ENCODE measurements at regions not wholly inside any gene's neighbourhood (a gene's known extent, or its start where the extent isn't known, plus 50 kb on each side); places are given as distances from the start of the nearest gene placed in this dataset.

- BruUV-seq (replicated peaks) = no TSS peak
These were observed 771.7 kb downstream of the KCNJ18 start for GRCh38 chr17:22464041-22464440.

More at GRCh38 chr17:22464041-22464440, 771.7 kb downstream of the KCNJ18 start:
- no peak for DNase-seq (ENCODE audit: low read depth, low spot score)
- peaks cover 4% of the 10 kb centered on the region for H3K9me3 ChIP-seq (replicated peaks; ENCODE audit: control insufficient read depth, insufficient read depth, low read length)
- dilution Hi-C loops (cut with MboI; ENCODE audit: extremely low pct_ligation_motif_present, low sequenced_read_pairs) (no loop called here), intact Hi-C loops (cut with micrococcal nuclease) (no loop called here)
- H3K79me2 ChIP-seq (ENCODE audit: control insufficient read depth, insufficient read depth, low read length) = no peaks in the 10 kb centered on the region
- FAIRE-seq = no peak
- TF ChIP-seq, protein P1, sequence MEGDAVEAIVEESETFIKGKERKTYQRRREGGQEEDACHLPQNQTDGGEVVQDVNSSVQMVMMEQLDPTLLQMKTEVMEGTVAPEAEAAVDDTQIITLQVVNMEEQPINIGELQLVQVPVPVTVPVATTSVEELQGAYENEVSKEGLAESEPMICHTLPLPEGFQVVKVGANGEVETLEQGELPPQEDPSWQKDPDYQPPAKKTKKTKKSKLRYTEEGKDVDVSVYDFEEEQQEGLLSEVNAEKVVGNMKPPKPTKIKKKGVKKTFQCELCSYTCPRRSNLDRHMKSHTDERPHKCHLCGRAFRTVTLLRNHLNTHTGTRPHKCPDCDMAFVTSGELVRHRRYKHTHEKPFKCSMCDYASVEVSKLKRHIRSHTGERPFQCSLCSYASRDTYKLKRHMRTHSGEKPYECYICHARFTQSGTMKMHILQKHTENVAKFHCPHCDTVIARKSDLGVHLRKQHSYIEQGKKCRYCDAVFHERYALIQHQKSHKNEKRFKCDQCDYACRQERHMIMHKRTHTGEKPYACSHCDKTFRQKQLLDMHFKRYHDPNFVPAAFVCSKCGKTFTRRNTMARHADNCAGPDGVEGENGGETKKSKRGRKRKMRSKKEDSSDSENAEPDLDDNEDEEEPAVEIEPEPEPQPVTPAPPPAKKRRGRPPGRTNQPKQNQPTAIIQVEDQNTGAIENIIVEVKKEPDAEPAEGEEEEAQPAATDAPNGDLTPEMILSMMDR (IDR thresholded peaks at IDR 0.05; ENCODE audit: extremely low read depth in 1 of 2, insufficient read depth in 1 of 2, low read depth in 1 of 2, low read length in 2 of 2) = no peak
- TF ChIP-seq POLR2A (IDR thresholded peaks at IDR 0.05; ENCODE audit: low read depth, low read length) (no peak), MAX (IDR thresholded peaks at IDR 0.05; ENCODE audit: insufficient read depth, insufficient read length) (no peak), MYC (IDR thresholded peaks at IDR 0.05; ENCODE audit: low read depth, low read length) (no peak), JUN (IDR thresholded peaks at IDR 0.05; ENCODE audit: borderline replicate concordance, insufficient read depth, insufficient read length, low read depth) (no peak), EZH2 (IDR thresholded peaks at IDR 0.05; ENCODE audit: borderline replicate concordance, low read depth, low read length, severe bottlenecking) (no peak), POLR2AphosphoS5 (IDR thresholded peaks at IDR 0.05; ENCODE audit: insufficient read depth, low read depth, low read length) (no peak), GATA2 (IDR thresholded peaks at IDR 0.05; ENCODE audit: insufficient read depth, insufficient read length, low read depth, low read length) (no peak)
- no peak overlapping the region for H3K27ac ChIP-seq (ENCODE audit: insufficient read depth, low read depth, low read length)
- POLR2A ChIA-PET = no interaction called here
- H3K36me3 ChIP-seq (ENCODE audit: control insufficient read depth in 2 of 2, extremely low read depth in 1 of 2, insufficient read depth in 2 of 2, low read length in 2 of 2) = no peaks in the 10 kb centered on the region
- no peaks in the 10 kb centered on the region for H3K27me3 ChIP-seq (ENCODE audit: control insufficient read depth in 2 of 2, insufficient read depth in 2 of 2, low read length in 2 of 2)
- CTCF ChIA-PET = no interaction called here
- H3K4me3 ChIP-seq (replicated peaks in 1 of 3; ENCODE audit: insufficient read depth in 1 of 3, low read depth in 1 of 3, low read length in 3 of 3) = no peak overlapping the region
- H3K4me1 ChIP-seq (ENCODE audit: control insufficient read depth, extremely low read depth, insufficient read depth, low read length) = no peaks in the 10 kb centered on the region
- H3K9me1 ChIP-seq (replicated peaks; ENCODE audit: control insufficient read depth, extremely low read depth, insufficient read depth, low read length) = no peaks in the 10 kb centered on the region
- H4K20me1 ChIP-seq (replicated peaks; ENCODE audit: control insufficient read depth, extremely low read depth, insufficient read depth, low read length) = no peaks in the 10 kb centered on the region
- H3K9ac ChIP-seq (replicated peaks; ENCODE audit: extremely low read depth, insufficient read depth, low read length) = no peak overlapping the region
- no peak overlapping the region for H3K4me2 ChIP-seq (ENCODE audit: insufficient read depth, low read length)
- H2AFZ ChIP-seq (ENCODE audit: low read depth, low read length) = no peak overlapping the region
